Endothelial cell of umbilical vein (primary cell): ENCODE measurements at regions not wholly inside any gene's neighbourhood (a gene's known extent, or its start where the extent isn't known, plus 50 kb on each side); places are given as distances from the start of the nearest gene placed in this dataset.

ENCODE experiments used
- BruUV-seq: library from RNA; stranded (reverse); fragments of 400-500 nt; replicated peaks from 2 replicates; lab custom pipeline; 2021; lab: Mats Ljungman, UMichigan
- CTCF ChIA-PET: fragments of 300-600, 350-600 bp; sonication (Branson Sonifier 250); formaldehyde crosslinking; loops from one replicate; lab custom pipeline; 2021; ENCODE audit warnings: antibody characterized with exemption, inconsistent platforms; lab: Charles Lee
- POLR2A ChIA-PET: fragments of 300-600, 350-600 bp; sonication (Branson Sonifier 250); formaldehyde crosslinking; loops from one replicate; lab custom pipeline; 2021; ENCODE audit warnings: antibody characterized with exemption, inconsistent platforms; lab: Charles Lee
- DNase-seq: peaks from one replicate; pipeline ENCODE4 v3.0.0-alpha.2; 2011; ENCODE audit warnings: low read depth, low spot score
- FAIRE-seq: peaks from 2 replicates; lab custom pipeline; 2011; peaks lifted over from hg19 to GRCh38; lab: Jason Lieb, UNC
- H2AFZ ChIP-seq: 2 replicates; pipeline ENCODE4 v1.6.0; 2012; ENCODE audit warnings: low read depth, low read length, control low read depth, inconsistent platforms
- H3K27ac ChIP-seq: 2 replicates; pipeline ENCODE4 v1.5.1; 2011; ENCODE audit warnings: low read depth, mild to moderate bottlenecking, control low read depth, low read length, moderate library complexity; ENCODE audit not compliant: insufficient read depth
- H3K27me3 ChIP-seq, 2 experiments: 2 replicates each; pipeline versions ENCODE4 v1.6.0 to v1.6.1; 2011; ENCODE audit warnings: low read length in 2 of 2, mixed read lengths in 1 of 2; ENCODE audit not compliant: control insufficient read depth in 2 of 2, insufficient read depth in 2 of 2
- H3K36me3 ChIP-seq, 2 experiments: 2 replicates in 1 of 2; 3 replicates in 1 of 2; pipeline ENCODE4 v1.5.1; 2011; ENCODE audit warnings: low read length in 2 of 2, mild to moderate bottlenecking in 1 of 2, moderate library complexity in 1 of 2; ENCODE audit not compliant: control insufficient read depth in 2 of 2, insufficient read depth in 2 of 2; ENCODE audit errors: extremely low read depth in 1 of 2
- H3K4me1 ChIP-seq: 3 replicates; pipeline ENCODE4 v1.5.1; 2011; ENCODE audit warnings: mild to moderate bottlenecking, low read length; ENCODE audit not compliant: control insufficient read depth, insufficient read depth; ENCODE audit errors: extremely low read depth
- H3K4me2 ChIP-seq: 2 replicates; pipeline ENCODE4 v1.6.1; 2011; ENCODE audit warnings: low read length, control low read depth, mixed read lengths; ENCODE audit not compliant: insufficient read depth
- H3K4me3 ChIP-seq, 3 experiments: fragments of 200-600 bp in 1 of 3; sonication (generic), shearing (Covaris generic) in 1 of 3; replicated peaks in 1 of 3; 2 replicates each; pipeline ENCODE4 v1.5.1; 2011 to 2016; ENCODE audit warnings: control low read depth in 3 of 3, low read length in 3 of 3, mild to moderate bottlenecking in 2 of 3, inconsistent platforms in 1 of 3, low read depth in 1 of 3, moderate library complexity in 1 of 3; ENCODE audit not compliant: insufficient read depth in 1 of 3
- H3K79me2 ChIP-seq: 2 replicates; pipeline ENCODE4 v1.6.0; 2012; ENCODE audit warnings: low read length, inconsistent platforms; ENCODE audit not compliant: control insufficient read depth, insufficient read depth
- H3K9ac ChIP-seq: replicated peaks from 2 replicates; pipeline ENCODE3; 2011; ENCODE audit warnings: low read length, control low read depth; ENCODE audit not compliant: insufficient read depth; ENCODE audit errors: extremely low read depth
- H3K9me1 ChIP-seq: replicated peaks from 3 replicates; pipeline ENCODE4 v1.6.0; 2011; ENCODE audit warnings: mild to moderate bottlenecking, low read length; ENCODE audit not compliant: control insufficient read depth, insufficient read depth; ENCODE audit errors: extremely low read depth
- H3K9me3 ChIP-seq: replicated peaks from 2 replicates; pipeline ENCODE4 v1.5.1; 2012; ENCODE audit warnings: low read length, inconsistent platforms; ENCODE audit not compliant: control insufficient read depth, insufficient read depth
- H4K20me1 ChIP-seq: replicated peaks from 2 replicates; pipeline ENCODE3; 2011; ENCODE audit warnings: mild to moderate bottlenecking, low read length; ENCODE audit not compliant: control insufficient read depth, insufficient read depth; ENCODE audit errors: extremely low read depth
- CTCF ChIP-seq, 2 donors: IDR thresholded peaks; 1 replicate in 1 of 2; 2 replicates in 1 of 2; pipeline ENCODE4 v1.5.1; 2011; ENCODE audit warnings: low read length in 2 of 2, mild to moderate bottlenecking in 2 of 2, moderate library complexity in 2 of 2, control low read depth in 1 of 2, inconsistent platforms in 1 of 2, low read depth in 1 of 2; ENCODE audit not compliant: insufficient read depth in 1 of 2; ENCODE audit errors: extremely low read depth in 1 of 2
- EZH2 ChIP-seq: IDR thresholded peaks from 2 replicates; pipeline ENCODE4 v1.6.1; 2012; ENCODE audit warnings: borderline replicate concordance, low read depth, mild to moderate bottlenecking, moderate library complexity, low read length, inconsistent platforms; ENCODE audit not compliant: severe bottlenecking
- FOS ChIP-seq: IDR thresholded peaks from 2 replicates; pipeline ENCODE4 v1.6.1; 2011; ENCODE audit warnings: mild to moderate bottlenecking, low read length, moderate library complexity, borderline replicate concordance; ENCODE audit not compliant: insufficient read depth
- GATA2 ChIP-seq: IDR thresholded peaks from 2 replicates; pipeline ENCODE4 v1.7.0; 2011; ENCODE audit warnings: low read depth, mild to moderate bottlenecking, moderate library complexity, mixed read lengths, low read length; ENCODE audit not compliant: insufficient read length, insufficient read depth
- JUN ChIP-seq: IDR thresholded peaks from 2 replicates; pipeline ENCODE4 v1.6.1; 2011; ENCODE audit warnings: borderline replicate concordance, low read depth; ENCODE audit not compliant: insufficient read length, insufficient read depth
- MAX ChIP-seq: IDR thresholded peaks from 2 replicates; pipeline ENCODE4 v1.6.1; 2011; ENCODE audit not compliant: insufficient read depth, insufficient read length
- MYC ChIP-seq: IDR thresholded peaks from one replicate; pipeline ENCODE4 v1.6.1; 2011; ENCODE audit warnings: mild to moderate bottlenecking, low read depth, low read length
- POLR2A ChIP-seq: IDR thresholded peaks from 2 replicates; pipeline ENCODE4 v1.6.1; 2012; ENCODE audit warnings: low read depth, mild to moderate bottlenecking, control low read depth, low read length
- POLR2AphosphoS5 ChIP-seq: IDR thresholded peaks from 2 replicates; pipeline ENCODE4 v1.6.1; 2012; ENCODE audit warnings: low read depth, mild to moderate bottlenecking, control low read depth, low read length, moderate library complexity; ENCODE audit not compliant: insufficient read depth
- dilution Hi-C: fragments of 300-500 bp; cut with MboI; formaldehyde crosslinking; loops from one replicate; pipeline ENCODE4 v1.15.0; 2019; ENCODE audit warnings: low sequenced_read_pairs; ENCODE audit not compliant: extremely low pct_ligation_motif_present
- intact Hi-C: fragments of 100-400 bp; cut with micrococcal nuclease; formaldehyde crosslinking; loops from one replicate; pipeline ENCODE4 v1.10.0; 2022

- no peaks in the 10 kb centered on the region for H3K9me1 ChIP-seq
- H3K27me3 ChIP-seq: no peaks in the 10 kb centered on the region
- DNase-seq (peak; percentile 97), FAIRE-seq (peak; percentile 96)
- BruUV-seq: no TSS peak
- H3K4me2 ChIP-seq: peak overlapping the region; percentile 68
- ChIA-PET CTCF (interaction anchor here (0.6 to 2.3 kb wide), 7 partner anchors 10 to 204 kb away, joined by 3 to 8 read pairs (median 3); no protein-coding TSS in a partner anchor), POLR2A (interaction anchor here (1.8 kb wide), 1 partner anchor 15 kb away, joined by 8 read pairs; no protein-coding TSS in a partner anchor)
- dilution Hi-C loops: no loop called here
- no peaks in the 10 kb centered on the region for H4K20me1 ChIP-seq
- H3K9me3 ChIP-seq: no peaks in the 10 kb centered on the region
- intact Hi-C loops: loop anchor here (1.0 kb wide), 2 partner anchors 13 to 15 kb away; no protein-coding TSS in a partner anchor
- TF ChIP-seq MYC: no peak
- no peak for TF ChIP-seq CTCF (IDR thresholded peaks at IDR 0.05; ENCODE audit: extremely low read depth in 1 of 2, insufficient read depth in 1 of 2, low read depth in 1 of 2, low read length in 2 of 2)
- peak; percentile 63 for TF ChIP-seq POLR2A
- TF ChIP-seq POLR2AphosphoS5: peak; percentile 78
- TF ChIP-seq JUN: peak; percentile 98
- no peak for TF ChIP-seq EZH2
- peak; percentile 64 for TF ChIP-seq GATA2
- TF ChIP-seq FOS: peak; percentile 83
- no peak for TF ChIP-seq MAX
- H3K36me3 ChIP-seq: no peaks in the 10 kb centered on the region
- peaks cover 15% of the 10 kb centered on the region for H3K4me1 ChIP-seq
- no peaks in the 10 kb centered on the region for H3K79me2 ChIP-seq
- peak overlapping the region; percentile 61 for H3K9ac ChIP-seq
- H2AFZ ChIP-seq: peak overlapping the region; percentile 35
- peak overlapping the region; percentile 95 for H3K27ac ChIP-seq
- no peak overlapping the region for H3K4me3 ChIP-seq
These were observed 57.4 kb upstream of the NUP160 start for GRCh38 chr11:47905358-47906059.
